HT1080 (cell line): ENCODE measurements at regions not wholly inside any gene's neighbourhood (a gene's known extent, or its start where the extent isn't known, plus 50 kb on each side); places are given as distances from the start of the nearest gene placed in this dataset.
"Not testable (repeated sequence)": the region's sequence is repeated elsewhere in the genome, so short reads cannot be mapped to it uniquely, and the experiment has no call there.

ENCODE experiments used
- DNase-seq: peaks from one replicate; pipeline ENCODE4 v3.0.0-alpha.2; 2015; ENCODE audit warnings: low read depth

DNA sequence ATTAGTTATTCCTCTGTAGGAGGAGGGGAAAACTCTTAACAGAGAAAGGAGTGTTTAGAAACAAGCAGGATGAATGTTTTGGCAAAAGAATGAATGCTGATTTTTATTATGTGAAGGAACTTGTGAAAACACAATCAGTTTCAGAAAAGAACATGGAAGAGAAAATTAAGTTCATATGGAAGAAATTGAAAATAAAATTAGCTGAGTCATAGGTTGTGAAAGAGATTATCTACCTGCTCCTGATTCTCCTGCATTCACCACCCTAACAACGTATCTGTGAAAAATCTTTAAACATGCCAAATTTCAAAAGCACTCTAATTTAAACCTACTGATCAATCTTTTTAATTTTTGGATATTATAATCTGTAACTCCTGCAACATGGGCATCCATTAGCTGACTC, 227.3 kb upstream of the RSPO3 start:
- DNase-seq, result no peak

DNA sequence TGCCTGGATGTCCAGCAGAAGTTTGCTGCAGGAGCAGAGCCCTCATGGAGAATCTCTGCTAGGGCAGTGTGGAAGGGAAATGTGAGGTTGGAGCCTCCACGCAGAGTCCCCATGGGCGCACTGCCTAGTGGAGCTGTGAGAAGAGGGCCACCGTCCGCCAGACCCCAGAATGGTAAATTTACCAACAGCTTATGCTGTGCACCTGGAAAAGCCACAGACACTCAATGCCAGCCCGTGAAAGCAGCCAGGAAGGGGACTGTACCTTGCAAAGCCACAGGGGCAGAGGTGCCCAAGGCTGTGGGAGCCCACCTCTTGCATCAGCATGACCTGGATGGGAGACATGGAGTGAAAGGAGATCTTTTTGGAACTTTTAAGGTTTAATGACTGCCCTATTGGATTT, 225.6 kb upstream of the RSPO3 start:
- not testable (repeated sequence) for DNase-seq

DNA sequence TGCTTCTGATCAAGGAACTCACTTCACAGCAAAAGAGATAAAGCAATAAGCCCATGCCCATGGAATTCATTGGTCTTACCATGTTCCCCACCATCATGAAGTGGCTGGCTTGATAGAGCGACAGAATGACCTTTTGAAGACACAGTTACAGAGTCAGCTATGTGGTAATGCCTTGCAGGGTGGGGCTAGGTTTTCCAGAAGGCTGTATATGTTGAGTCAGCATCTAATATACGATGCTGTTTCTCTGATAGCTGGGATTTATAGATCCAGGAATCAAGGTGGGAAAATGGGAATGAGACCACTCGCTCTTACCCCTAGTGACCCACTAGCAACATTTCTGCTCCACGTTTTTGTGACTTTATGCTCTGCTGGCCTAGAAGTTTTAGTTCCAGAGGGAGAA, 220.7 kb upstream of the RSPO3 start:
- DNase-seq, result no peak

DNA sequence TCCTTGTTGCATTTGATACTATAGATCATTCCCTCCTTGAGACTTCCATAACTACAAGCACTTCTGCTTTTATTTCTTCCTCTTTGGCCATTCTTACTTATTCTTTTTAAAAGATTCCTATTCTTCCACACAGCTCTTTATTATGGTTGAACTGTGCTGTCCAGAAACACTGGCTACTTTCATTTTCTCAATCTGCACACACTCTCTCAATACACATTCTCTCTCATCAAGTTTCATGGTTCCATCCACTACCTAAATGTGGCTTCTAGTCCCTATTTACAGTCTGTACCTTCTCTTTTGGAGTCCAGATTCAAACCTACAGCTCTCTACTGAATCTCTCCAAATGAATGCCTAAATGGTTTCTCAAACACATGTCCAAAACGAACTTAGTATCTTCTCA, 214.3 kb upstream of the RSPO3 start:
- no peak for DNase-seq

DNA sequence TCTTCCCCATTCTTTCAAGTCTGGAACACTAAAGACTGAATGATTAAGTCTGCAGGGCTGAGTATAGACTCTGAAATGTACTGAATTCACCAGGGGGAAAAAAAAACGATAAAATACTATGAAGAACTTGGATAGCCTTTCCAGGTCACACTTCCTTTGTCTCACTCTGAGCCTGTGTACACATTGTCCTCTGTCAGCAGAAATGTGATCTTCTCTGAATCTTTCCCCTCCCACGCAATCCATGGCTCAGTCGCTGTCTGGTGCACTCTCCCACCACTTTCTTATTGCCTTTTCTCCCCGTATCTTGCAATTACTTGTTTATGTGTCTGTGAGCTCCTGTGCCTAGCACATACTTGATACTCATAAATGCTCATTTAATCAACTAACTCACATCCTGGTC, 212.6 kb upstream of the RSPO3 start:
- no peak for DNase-seq

DNA sequence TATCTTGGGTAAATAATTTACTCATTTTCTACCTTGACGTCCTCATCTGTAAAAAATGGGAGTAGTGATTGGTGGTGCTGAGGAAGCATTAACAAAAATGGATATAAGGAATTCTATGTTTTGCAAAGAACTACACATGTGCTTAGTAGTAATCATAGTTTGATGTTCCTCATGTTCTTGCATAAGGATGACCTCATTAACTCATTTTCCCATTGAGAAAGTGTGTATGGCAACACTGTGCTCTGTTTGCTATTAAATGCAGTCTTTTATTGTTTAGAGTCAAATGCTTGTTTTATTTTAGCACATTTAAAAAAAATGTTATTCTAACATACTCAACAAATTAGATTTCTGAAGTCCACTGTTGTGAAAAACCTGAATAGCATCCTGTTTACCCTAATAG, 211.2 kb upstream of the RSPO3 start:
- no peak for DNase-seq

DNA sequence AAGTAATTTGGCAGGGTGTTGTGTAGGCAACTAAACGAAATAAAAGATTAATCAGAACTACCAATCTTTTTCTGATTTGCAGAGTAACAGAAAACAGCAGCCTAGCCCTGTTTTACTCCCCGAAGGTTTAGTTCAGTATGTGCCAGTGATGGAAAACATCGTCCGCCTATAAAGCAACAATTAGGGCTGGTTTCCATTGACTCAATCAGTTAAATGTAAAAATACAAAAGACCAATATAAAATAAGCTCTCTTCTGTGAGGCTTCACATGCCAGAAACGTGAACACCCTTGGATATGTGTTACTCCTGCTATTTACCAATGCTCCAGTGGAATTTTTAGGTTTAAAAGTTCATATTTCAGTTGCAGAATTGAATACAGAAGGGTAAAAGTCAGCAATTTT, 210.5 kb upstream of the RSPO3 start:
- no peak for DNase-seq

DNA sequence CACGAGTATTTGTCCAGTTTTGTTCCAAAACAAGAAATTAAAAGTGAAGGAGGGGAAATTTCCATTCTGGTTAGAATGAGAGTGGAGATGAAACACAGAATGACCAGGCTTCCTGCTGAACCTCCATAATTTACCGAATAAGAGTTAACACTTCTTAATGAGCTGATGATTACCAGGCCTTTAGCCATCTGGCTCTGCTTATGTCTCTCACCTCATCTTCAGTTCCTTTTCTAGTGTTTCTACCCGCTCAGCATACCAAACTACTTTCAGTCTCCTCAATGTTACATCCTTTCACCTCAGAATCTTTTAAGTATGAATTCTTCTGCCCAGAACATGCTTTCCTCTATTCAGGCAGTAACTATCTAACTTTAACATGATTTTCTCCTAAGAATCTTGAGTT, 209.0 kb upstream of the RSPO3 start:
- DNase-seq, result no peak

DNA sequence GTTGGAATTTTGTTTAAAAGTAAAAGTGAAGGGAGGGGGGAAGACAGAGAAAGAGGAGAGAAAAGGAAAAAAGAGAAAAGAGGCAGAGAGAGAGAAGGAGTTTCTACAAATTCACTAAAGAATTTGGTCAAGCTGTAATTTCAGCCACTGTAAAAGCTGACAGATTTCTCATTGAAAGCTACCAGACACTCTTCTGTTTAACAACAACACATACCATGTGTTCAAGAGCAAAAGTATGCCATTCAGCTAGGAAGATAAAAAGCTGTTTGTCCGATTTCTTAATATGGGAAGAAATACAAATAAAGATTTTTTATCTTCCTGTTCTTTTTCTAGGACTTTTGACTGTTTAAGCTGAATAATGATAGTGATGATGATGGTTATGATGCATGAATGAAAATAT, 204.8 kb upstream of the RSPO3 start:
- DNase-seq, result no peak

DNA sequence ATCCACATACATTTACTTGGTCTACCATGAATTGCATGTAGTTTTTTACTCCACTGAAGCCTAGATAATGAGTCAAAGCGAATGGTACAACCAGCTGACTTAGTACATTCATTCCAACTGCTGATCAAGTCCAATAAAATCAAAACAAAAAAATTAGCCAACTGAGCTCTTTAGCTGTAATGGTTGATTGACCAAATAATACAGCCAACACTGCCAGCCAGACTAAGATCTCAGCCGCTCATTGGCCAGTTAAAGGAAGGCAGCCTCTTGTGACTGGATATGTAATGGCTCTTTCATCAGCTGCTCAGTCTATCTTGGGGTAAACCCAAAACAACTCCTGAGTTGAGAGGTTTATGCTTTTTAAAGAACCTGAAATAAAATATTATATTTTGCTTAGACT, 204.3 kb upstream of the RSPO3 start:
- DNase-seq, result no peak

DNA sequence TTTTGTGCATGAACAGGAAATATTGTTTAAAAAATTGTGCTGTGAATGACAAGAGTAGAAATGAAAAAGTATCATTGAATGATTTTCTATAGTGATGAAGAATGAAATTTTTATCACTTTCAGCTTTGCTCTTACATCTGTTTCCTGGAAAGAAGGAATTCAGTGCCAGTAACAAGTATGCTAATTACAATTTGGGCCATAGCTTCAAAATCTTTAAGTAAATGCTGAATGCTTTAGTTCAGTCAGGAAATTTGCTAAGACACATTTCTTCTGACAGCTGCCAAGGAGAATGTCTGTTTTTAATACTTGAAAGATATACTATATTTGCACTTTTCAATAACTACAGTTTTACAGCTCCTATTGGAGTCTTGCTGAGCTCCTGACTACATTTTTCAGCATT, 203.7 kb upstream of the RSPO3 start:
- DNase-seq, result no peak

DNA sequence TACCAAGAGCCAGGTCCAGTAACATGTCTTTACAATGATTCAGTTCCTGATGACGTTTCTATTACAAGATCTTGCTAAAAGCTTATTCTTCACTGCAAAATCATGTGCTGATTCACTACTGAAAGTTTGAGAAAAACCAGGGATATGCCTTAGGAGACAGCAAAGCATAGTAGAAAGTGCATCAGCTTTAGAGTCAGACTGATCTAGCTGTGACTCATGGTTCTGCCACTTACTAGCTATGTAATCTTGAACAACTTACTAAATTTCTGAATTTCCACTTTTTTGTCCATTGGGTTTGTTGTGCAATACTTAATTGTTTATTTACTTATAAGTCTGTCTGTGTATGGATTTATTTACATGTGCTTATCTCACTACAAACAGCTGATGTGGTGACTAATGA, 198.5 kb upstream of the RSPO3 start:
- peak; percentile 90 for DNase-seq

DNA sequence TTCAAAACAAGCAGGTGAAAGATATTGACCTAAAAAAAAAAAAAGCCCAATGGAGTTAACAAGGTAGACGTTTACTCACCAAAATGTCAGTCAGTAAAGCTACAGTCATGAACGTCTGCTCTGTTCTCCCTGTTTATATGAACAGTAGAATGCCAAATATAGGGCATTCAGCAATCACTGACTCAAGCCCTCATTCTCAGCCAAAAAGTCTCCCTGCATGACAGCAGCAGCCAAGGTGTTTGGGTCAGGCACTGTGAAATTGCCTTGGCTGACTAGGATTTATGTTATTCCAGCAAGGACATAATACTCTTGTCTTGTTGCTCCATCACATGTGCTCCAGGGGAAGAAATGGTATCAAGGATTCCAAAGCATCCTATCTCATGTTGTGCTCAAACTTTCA, 194.7 kb upstream of the RSPO3 start:
- no peak for DNase-seq

DNA sequence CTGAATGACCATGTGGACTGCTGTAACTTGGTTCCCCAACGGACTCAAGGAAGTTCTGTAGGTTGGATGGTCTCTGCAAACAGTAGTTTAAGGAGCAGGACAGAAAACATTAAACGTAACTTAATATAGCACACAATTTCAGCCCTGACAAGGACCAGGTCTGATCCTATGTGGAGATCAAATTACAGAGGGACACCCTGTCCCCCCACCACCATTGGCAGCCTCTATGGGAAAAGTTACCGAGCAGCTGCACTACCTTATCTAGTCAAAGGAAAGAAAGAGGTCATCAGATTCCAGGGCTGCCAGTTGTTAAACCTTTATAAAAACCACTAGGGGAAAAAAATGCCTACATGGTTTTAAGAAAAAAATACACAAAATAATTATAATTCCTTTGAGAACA, 191.5 kb upstream of the RSPO3 start:
- DNase-seq, result no peak

DNA sequence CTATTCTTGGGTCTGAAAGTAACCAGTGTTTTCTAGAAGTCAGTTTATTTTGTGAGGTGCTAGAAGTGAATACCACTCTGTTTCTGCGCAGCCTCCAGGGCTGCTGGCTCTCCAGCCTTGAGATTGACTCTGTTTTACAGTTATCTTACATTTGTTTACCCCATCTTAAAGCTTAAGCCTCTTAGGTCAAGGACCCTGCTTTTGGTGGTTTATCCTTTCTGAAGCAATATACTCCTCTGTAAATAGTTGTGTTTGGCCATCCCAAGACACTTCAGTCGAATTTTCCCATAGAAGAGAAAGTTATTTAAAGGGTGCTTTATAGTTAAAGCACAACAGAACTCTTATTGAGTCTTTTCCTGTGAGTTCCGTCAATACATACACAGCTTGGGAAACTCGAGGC, 190.6 kb upstream of the RSPO3 start:
- DNase-seq, result no peak

DNA sequence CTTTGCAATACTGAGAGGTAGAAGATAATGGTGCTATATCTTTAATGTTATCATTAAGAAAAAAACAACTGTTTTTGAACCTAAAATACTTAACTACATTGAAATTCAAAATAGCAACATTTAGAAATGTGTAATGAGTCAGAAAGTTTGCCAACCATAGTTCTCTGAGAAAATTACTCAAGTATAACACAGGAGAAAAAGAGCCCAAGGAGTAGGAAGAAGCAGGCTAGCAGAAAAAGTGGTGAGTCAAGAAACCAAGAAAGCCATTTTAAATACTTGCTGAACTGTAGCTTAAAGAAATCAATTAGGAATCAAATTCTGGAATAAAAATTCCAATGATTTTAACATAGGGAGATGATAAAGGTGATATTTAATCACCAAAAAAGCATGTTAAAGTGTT, 181.0 kb upstream of the RSPO3 start:
- no peak for DNase-seq

DNA sequence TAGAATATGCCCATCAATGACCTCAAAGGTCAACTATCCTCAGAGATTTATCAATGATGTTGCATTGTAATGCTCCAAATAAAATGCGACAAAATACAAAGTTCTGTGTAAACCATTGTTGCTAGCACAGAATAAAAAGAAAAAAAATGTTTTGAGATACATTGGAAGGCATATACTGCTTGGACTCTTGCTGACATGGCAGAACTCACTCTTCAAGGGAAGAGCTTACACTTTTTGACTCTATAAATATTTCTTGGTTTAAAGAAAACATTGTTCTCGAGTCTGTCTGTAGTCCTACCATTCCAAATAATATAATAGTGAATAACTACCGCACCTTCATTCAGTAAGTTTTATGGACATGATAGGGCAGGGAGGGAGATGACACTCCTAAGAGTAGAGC, 178.7 kb upstream of the RSPO3 start:
- DNase-seq, result no peak

DNA sequence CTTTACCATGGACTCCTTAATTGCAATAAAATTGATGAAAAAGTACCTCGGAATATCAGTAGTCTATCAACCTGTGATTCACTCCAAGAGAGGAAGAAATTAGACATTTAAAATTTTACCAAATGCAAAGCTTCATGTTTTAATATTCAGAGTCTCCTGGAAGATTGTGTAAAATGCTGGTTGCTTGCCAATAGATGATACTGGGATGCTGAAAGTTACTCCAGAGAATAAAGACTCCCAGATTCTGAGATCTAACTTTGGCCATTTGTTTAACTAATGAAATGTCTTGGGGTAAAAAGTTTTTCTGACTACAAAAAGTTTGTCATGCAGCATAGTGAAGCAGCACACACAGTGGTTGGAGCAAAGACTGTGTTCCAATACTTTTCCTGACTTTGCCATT, 176.7 kb upstream of the RSPO3 start:
- DNase-seq, result no peak

DNA sequence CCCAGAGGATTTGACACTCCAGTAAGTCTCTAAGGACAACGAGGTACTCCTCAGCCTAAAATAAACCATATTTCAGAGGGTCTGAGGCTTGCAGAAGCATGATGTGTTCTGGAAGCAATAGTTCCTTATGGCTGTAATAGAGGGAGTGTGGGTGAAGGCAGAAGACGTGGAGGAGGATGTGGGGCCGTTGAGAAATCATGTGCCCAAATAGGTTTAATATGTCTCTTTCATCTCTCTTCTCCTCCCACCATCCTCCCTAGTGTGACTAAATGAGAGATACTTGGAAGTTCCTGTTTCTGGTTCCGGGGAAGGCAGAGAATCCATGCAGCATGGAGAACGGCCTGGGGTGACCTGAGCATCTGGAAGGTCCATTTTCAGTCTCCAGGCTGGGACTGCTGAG, 174.0 kb upstream of the RSPO3 start:
- DNase-seq, result no peak

DNA sequence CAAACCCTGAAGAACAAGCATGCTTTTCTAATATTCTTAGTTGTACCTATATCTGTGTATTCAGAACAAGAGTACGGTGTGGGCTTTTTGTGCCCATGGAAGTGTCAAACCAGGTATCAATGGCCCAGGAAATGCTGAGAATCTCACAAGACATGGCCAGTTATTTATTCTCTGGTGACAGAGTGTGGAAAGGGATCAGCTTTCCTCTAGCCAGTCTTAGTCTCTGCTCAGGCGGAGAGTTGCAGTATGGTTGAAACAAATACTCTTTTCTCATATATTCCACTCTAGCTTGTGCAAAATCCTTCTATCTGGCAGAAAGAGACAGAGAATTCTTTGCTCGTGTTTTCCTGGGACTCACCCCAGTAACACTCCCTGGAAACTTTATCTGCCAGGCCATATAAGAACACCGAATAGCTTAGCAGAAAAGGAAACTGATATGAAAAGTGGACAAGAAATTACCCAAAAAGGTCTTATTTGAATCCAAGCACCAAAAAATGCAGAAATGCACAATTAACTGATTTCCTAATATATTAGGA, 173.3 kb upstream of the RSPO3 start:
- no peak for DNase-seq

DNA sequence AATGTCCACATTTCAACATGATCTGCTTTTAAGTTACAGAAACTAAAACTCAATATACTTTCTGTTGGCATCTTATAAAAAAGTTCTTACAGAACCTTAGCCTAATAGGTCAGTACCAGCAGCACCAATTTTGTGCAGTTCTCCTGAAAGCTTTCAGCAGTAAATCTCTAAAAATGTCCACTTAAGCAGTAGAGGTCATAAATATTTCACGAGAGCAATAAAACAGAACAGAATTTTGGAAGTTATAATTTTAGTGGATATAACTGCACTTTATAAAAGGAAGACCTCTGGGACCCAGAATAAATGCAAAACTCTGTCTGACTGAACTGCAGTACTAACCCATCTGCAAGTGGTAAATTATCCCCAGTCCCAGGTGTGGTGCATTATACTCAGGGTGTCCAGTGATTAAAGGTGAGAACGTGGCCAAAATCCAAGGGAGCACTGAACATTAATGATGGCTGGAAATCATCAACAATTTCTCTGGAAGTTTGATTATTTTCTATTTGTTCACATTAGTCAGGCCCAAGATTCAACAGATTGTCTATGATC, 172.6 kb upstream of the RSPO3 start:
- DNase-seq, result no peak

DNA sequence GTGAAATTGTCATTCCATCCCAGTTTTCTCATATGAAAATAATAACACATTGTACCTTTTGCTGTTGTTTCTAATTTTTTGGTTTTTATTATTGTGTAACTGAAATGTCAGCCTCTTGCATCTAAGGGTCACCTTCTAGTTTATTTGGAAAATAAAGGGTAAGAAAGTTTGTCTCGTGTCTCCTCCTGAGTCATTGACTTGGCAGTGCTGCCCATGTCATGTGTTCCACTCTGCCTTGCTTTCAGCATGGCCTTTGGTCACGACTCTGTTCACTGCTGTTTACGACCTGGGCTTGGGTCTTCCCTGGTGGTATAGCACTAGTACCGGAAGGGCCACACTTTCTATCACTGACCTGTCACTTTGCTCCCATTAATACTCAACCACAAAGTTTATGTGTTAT, 171.4 kb upstream of the RSPO3 start:
- no peak for DNase-seq

DNA sequence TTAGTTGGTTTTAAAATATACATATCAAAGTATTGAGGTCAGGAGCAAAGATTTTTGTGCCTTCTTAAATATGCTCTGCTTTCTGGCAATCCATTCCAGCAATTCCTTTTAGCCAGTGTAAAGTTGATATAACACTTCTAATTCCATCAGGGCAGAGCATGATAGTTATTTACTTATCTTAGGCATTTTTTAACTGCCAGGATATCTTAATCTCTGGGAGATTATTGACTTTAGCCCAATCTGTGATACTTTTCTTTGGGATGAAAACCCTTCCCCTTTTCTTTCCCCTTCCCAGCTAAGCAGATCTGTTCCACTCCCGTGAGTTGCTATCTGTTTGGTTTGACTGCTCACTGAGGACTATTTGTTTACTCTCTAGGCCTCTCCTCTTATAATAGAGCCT, 168.7 kb upstream of the RSPO3 start:
- no peak for DNase-seq

DNA sequence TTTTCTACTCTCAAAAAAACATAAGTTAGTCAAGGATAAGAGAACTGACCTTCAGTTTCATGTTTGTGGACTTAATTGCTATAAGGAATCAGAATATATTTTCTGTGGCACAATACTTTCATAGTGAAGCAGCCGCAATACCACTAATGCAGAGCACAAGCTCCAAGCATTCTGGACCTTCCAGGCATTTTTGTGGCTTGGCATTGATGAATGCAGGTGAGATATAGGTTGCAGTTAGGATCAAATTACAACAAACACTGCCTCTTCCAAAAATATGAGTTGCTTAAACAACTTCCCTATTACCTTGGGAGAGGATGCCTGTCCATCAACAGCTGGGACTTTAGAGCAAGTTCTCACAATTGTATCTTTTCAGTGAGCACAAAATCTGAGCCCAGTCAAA, 162.8 kb upstream of the RSPO3 start:
- DNase-seq, result no peak
